ENCODE measurements at regions not wholly inside any gene's neighbourhood (a gene's known extent, or its start where the extent isn't known, plus 50 kb on each side); places are given as distances from the start of the nearest gene placed in this dataset.

- WGBS, 2 donors: 89 to 94% methylated on average over 2 of the region's 2 CpGs
- Histone ChIP-seq H3K27ac (no peak overlapping the region), H3K9me3 (no peaks in the 10 kb centered on the region), H3K27me3 (no peaks in the 10 kb centered on the region), H3K36me3 (no peaks in the 10 kb centered on the region), H3K4me3 (no peak overlapping the region), H3K4me1 (no peaks in the 10 kb centered on the region)
- no peak for ATAC-seq (ENCODE audit: low FRiP score in 2 of 2)
- no peak for DNase-seq
- TF ChIP-seq EP300 (IDR thresholded peaks at IDR 0.05) (no peak), POLR2AphosphoS5 (IDR thresholded peaks at IDR 0.05) (no peak), POLR2A (IDR thresholded peaks at IDR 0.05) (no peak)
- TF ChIP-seq, protein P1, sequence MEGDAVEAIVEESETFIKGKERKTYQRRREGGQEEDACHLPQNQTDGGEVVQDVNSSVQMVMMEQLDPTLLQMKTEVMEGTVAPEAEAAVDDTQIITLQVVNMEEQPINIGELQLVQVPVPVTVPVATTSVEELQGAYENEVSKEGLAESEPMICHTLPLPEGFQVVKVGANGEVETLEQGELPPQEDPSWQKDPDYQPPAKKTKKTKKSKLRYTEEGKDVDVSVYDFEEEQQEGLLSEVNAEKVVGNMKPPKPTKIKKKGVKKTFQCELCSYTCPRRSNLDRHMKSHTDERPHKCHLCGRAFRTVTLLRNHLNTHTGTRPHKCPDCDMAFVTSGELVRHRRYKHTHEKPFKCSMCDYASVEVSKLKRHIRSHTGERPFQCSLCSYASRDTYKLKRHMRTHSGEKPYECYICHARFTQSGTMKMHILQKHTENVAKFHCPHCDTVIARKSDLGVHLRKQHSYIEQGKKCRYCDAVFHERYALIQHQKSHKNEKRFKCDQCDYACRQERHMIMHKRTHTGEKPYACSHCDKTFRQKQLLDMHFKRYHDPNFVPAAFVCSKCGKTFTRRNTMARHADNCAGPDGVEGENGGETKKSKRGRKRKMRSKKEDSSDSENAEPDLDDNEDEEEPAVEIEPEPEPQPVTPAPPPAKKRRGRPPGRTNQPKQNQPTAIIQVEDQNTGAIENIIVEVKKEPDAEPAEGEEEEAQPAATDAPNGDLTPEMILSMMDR (IDR thresholded peaks at IDR 0.05): no peak
Measured at GRCh38 chr11:110802162-110802561, 89.9 kb upstream of the ARHGAP20 start.

GRCh38 chr11:110801328-110801727, 89.1 kb upstream of the ARHGAP20 start:
- no peaks in the 10 kb centered on the region for H3K27me3 ChIP-seq
- no peak overlapping the region for H3K27ac ChIP-seq
- no peaks in the 10 kb centered on the region for H3K9me3 ChIP-seq
- no peak for TF ChIP-seq POLR2A (IDR thresholded peaks at IDR 0.05)
- DNase-seq: peak in 1 of 2 donors; percentile 56
- 72 to 73% methylated on average over 3 of the region's 3 CpGs for WGBS, 2 donors
- no peaks in the 10 kb centered on the region for H3K4me1 ChIP-seq
- ATAC-seq (ENCODE audit: low FRiP score in 2 of 2): peak in 1 of 2 donors; percentile 55
- H3K4me3 ChIP-seq: no peak overlapping the region
- no peaks in the 10 kb centered on the region for H3K36me3 ChIP-seq

DNA sequence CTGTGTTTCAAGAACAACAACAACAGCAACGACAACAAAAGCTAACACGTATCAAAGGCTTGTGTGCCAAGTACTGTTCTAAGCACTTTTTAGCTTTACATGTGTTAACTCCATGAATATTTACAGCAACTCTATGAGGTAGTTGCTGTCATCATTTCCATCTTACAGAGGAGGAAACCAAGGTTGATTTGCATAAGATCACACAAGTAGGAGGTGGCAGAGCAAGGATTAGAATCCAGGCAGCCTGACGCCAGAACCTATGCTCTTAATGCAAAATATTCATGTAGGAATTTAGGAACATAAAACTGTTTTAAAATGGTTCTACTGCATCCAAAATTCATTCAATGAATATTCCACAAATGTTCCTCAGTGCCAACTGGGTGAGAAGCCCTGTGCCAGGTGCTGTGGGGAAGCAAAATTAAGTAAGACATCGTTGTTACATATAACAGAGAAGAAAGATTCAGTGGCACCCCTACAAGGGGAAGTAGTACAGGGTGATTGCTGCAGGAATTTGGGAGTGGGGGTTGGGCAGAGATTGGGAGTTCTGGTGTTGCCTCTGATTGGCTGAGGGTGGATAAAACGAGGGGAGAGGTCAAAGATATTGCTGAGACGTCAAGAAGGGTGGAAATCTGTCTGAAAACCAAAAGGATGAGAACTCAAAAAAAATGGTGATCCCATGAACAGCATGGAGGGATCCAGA, 86.1 kb upstream of the ARHGAP20 start:
- Histone ChIP-seq H3K9me3 (no peaks in the 10 kb centered on the region), H3K4me1 (no peaks in the 10 kb centered on the region), H3K27me3 (no peaks in the 10 kb centered on the region), H3K4me3 (no peak overlapping the region), H3K27ac (no peak overlapping the region), H3K36me3 (no peaks in the 10 kb centered on the region)
- ATAC-seq (ENCODE audit: low FRiP score in 2 of 2) (no peak), DNase-seq (peak in 1 of 2 donors; percentile 31)
- 61 to 74% methylated on average over 6 of the region's 6 CpGs for WGBS, 2 donors
- TF ChIP-seq POLR2A (IDR thresholded peaks at IDR 0.05): no peak
- TF ChIP-seq EP300 (IDR thresholded peaks at IDR 0.05): no peak
- TF ChIP-seq POLR2AphosphoS5 (IDR thresholded peaks at IDR 0.05): no peak
- TF ChIP-seq, protein P1 (IDR thresholded peaks at IDR 0.05): no peak

GRCh38 chr11:110797453-110797852, 85.2 kb upstream of the ARHGAP20 start:
- 57 to 70% methylated on average over 3 of the region's 3 CpGs for WGBS, 2 donors
- no peaks in the 10 kb centered on the region for H3K36me3 ChIP-seq
- DNase-seq (peak in 1 of 2 donors; percentile 50), ATAC-seq (ENCODE audit: low FRiP score in 2 of 2) (peak in 1 of 2 donors; percentile 74)
- no peaks in the 10 kb centered on the region for H3K9me3 ChIP-seq
- H3K4me1 ChIP-seq: no peaks in the 10 kb centered on the region
- no peak overlapping the region for H3K27ac ChIP-seq
- H3K4me3 ChIP-seq: no peak overlapping the region
- no peak for TF ChIP-seq POLR2AphosphoS5 (IDR thresholded peaks at IDR 0.05)
- no peak for TF ChIP-seq POLR2A (IDR thresholded peaks at IDR 0.05)
- TF ChIP-seq EP300 (IDR thresholded peaks at IDR 0.05): no peak
- TF ChIP-seq, protein P1 (IDR thresholded peaks at IDR 0.05): no peak
- no peaks in the 10 kb centered on the region for H3K27me3 ChIP-seq

DNA sequence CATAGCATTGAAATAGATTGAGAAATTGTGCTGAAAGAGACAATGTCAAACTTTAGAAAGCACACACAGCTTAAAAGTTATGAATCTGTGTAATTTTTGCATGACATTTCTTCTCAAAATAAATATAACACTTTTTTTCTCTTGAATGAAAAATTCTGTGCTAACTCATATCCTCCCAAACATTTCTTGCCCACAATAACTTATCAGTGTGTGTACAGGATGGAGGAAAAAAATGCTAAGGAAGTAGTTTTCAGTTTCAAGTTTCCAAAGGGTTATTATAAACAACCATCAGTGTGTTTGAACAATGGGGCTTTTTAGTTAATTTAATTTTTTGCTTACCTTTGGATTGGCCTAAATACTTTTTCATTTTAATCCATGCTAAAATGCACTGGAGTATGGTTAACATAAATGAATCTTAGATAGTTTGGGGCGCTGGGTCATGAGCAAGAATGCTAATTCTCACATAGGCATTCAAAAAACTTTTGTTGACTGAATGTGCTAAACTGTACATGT, 82.9 kb upstream of the ARHGAP20 start:
- H3K36me3 ChIP-seq: no peaks in the 10 kb centered on the region
- no peaks in the 10 kb centered on the region for H3K27me3 ChIP-seq
- no peak overlapping the region for H3K27ac ChIP-seq
- no peak overlapping the region for H3K4me3 ChIP-seq
- no peaks in the 10 kb centered on the region for H3K4me1 ChIP-seq
- TF ChIP-seq POLR2A (IDR thresholded peaks at IDR 0.05) (no peak), EP300 (IDR thresholded peaks at IDR 0.05) (no peak)
- DNase-seq (no peak), ATAC-seq (ENCODE audit: low FRiP score in 2 of 2) (no peak)
- whole genome bisulfite sequencing, 2 donors: 94 to 95% methylated on average over 1 of the region's 1 CpG
- H3K9me3 ChIP-seq: no peaks in the 10 kb centered on the region

GRCh38 chr11:110793556-110793955, 81.3 kb upstream of the ARHGAP20 start:
- H3K27me3 ChIP-seq: no peaks in the 10 kb centered on the region
- WGBS, 2 donors: 63 to 70% methylated on average over 4 of the region's 4 CpGs
- DNase-seq (no peak), ATAC-seq (ENCODE audit: low FRiP score in 2 of 2) (no peak)
- TF ChIP-seq POLR2AphosphoS5 (IDR thresholded peaks at IDR 0.05) (no peak), POLR2A (IDR thresholded peaks at IDR 0.05) (no peak), EP300 (IDR thresholded peaks at IDR 0.05) (no peak)
- TF ChIP-seq, protein P1 (IDR thresholded peaks at IDR 0.05): no peak
- no peak overlapping the region for H3K4me3 ChIP-seq
- no peaks in the 10 kb centered on the region for H3K36me3 ChIP-seq
- H3K9me3 ChIP-seq: no peaks in the 10 kb centered on the region
- H3K27ac ChIP-seq: no peak overlapping the region
- H3K4me1 ChIP-seq: no peaks in the 10 kb centered on the region

All from upper lobe of left lung (tissue), 6 donors.